DND-41 (cell line): ENCODE measurements at regions not wholly inside any gene's neighbourhood (a gene's known extent, or its start where the extent isn't known, plus 50 kb on each side); places are given as distances from the start of the nearest gene placed in this dataset.

Experiments
- EZH2 ChIP-seq: IDR thresholded peaks from 3 replicates; pipeline ENCODE4 v1.6.1; 2012; ENCODE audit warnings: borderline replicate concordance, low read depth, mild to moderate bottlenecking, moderate library complexity, low read length, inconsistent platforms; ENCODE audit not compliant: severe bottlenecking
- TF ChIP-seq, protein P1 (sequence below): IDR thresholded peaks from 2 replicates; pipeline ENCODE4 v1.5.1; 2012; ENCODE audit warnings: borderline replicate concordance, low read length, moderate library complexity, mild to moderate bottlenecking; ENCODE audit not compliant: poor library complexity, severe bottlenecking; ENCODE audit errors: extremely low read depth

- TF ChIP-seq, protein P1, sequence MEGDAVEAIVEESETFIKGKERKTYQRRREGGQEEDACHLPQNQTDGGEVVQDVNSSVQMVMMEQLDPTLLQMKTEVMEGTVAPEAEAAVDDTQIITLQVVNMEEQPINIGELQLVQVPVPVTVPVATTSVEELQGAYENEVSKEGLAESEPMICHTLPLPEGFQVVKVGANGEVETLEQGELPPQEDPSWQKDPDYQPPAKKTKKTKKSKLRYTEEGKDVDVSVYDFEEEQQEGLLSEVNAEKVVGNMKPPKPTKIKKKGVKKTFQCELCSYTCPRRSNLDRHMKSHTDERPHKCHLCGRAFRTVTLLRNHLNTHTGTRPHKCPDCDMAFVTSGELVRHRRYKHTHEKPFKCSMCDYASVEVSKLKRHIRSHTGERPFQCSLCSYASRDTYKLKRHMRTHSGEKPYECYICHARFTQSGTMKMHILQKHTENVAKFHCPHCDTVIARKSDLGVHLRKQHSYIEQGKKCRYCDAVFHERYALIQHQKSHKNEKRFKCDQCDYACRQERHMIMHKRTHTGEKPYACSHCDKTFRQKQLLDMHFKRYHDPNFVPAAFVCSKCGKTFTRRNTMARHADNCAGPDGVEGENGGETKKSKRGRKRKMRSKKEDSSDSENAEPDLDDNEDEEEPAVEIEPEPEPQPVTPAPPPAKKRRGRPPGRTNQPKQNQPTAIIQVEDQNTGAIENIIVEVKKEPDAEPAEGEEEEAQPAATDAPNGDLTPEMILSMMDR = no peak
- TF ChIP-seq EZH2 = no peak
These were observed 116.7 kb upstream of the MYL2 start for GRCh38 chr12:111037047-111037446.
